ENCODE measurements at regions not wholly inside any gene's neighbourhood (a gene's known extent, or its start where the extent isn't known, plus 50 kb on each side); places are given as distances from the start of the nearest gene placed in this dataset.

- Histone ChIP-seq H3K27me3 (no peaks in the 10 kb centered on the region), H3K36me3 (no peaks in the 10 kb centered on the region), H3K4me1 (no peaks in the 10 kb centered on the region), H3K9me3 (no peaks in the 10 kb centered on the region), H3K4me3 (no peak overlapping the region), H3K27ac (no peak overlapping the region)
- no peak for DNase-seq
- TF ChIP-seq, protein P1, sequence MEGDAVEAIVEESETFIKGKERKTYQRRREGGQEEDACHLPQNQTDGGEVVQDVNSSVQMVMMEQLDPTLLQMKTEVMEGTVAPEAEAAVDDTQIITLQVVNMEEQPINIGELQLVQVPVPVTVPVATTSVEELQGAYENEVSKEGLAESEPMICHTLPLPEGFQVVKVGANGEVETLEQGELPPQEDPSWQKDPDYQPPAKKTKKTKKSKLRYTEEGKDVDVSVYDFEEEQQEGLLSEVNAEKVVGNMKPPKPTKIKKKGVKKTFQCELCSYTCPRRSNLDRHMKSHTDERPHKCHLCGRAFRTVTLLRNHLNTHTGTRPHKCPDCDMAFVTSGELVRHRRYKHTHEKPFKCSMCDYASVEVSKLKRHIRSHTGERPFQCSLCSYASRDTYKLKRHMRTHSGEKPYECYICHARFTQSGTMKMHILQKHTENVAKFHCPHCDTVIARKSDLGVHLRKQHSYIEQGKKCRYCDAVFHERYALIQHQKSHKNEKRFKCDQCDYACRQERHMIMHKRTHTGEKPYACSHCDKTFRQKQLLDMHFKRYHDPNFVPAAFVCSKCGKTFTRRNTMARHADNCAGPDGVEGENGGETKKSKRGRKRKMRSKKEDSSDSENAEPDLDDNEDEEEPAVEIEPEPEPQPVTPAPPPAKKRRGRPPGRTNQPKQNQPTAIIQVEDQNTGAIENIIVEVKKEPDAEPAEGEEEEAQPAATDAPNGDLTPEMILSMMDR (IDR thresholded peaks at IDR 0.05): no peak
- intact Hi-C loops (cut with DNase I; ENCODE audit: low total_unique reads): no loop called here
These were observed 747.4 kb upstream of the SALL3 start for GRCh38 chr18:78232196-78232595.

GRCh38 chr18:78237864-78238263 lies 741.8 kb upstream of the SALL3 start:
- DNase-seq: no peak
- H3K4me1 ChIP-seq: no peaks in the 10 kb centered on the region
- TF ChIP-seq, protein P1 (IDR thresholded peaks at IDR 0.05): no peak

GRCh38 chr18:78238404-78239089 lies 741.1 kb upstream of the SALL3 start:
- TF ChIP-seq, protein P1 (IDR thresholded peaks at IDR 0.05): no peak
- Histone ChIP-seq H3K4me3 (no peak overlapping the region), H3K27ac (no peak overlapping the region), H3K36me3 (no peaks in the 10 kb centered on the region), H3K27me3 (no peaks in the 10 kb centered on the region), H3K9me3 (no peaks in the 10 kb centered on the region), H3K4me1 (no peaks in the 10 kb centered on the region)
- no peak for DNase-seq
- intact Hi-C loops (cut with DNase I; ENCODE audit: low total_unique reads): no loop called here

More at GRCh38 chr18:78237864-78238263, 741.8 kb upstream of the SALL3 start:
- intact Hi-C loops (cut with DNase I; ENCODE audit: low total_unique reads): no loop called here
- Histone ChIP-seq H3K36me3 (no peaks in the 10 kb centered on the region), H3K9me3 (no peaks in the 10 kb centered on the region), H3K27me3 (no peaks in the 10 kb centered on the region), H3K4me3 (no peak overlapping the region), H3K27ac (no peak overlapping the region)

- TF ChIP-seq, protein P1 (IDR thresholded peaks at IDR 0.05): no peak
- intact Hi-C loops (cut with DNase I; ENCODE audit: low total_unique reads): no loop called here
- H3K36me3 ChIP-seq: no peaks in the 10 kb centered on the region
- no peaks in the 10 kb centered on the region for H3K27me3 ChIP-seq
- no peak overlapping the region for H3K4me3 ChIP-seq
- no peaks in the 10 kb centered on the region for H3K4me1 ChIP-seq
- no peak overlapping the region for H3K27ac ChIP-seq
- DNase-seq: no peak
- no peaks in the 10 kb centered on the region for H3K9me3 ChIP-seq
These were observed 740.5 kb upstream of the SALL3 start for GRCh38 chr18:78239090-78239457.

- H3K36me3 ChIP-seq: no peaks in the 10 kb centered on the region
- TF ChIP-seq, protein P1 (IDR thresholded peaks at IDR 0.05): no peak
- no peaks in the 10 kb centered on the region for H3K27me3 ChIP-seq
- H3K27ac ChIP-seq: no peak overlapping the region
- H3K4me1 ChIP-seq: no peaks in the 10 kb centered on the region
- no peak overlapping the region for H3K4me3 ChIP-seq
- intact Hi-C loops (cut with DNase I; ENCODE audit: low total_unique reads): no loop called here
- DNase-seq: no peak
- no peaks in the 10 kb centered on the region for H3K9me3 ChIP-seq
These were observed 739.5 kb upstream of the SALL3 start for GRCh38 chr18:78240101-78240500.
